ENCODE measurements at regions not wholly inside any gene's neighbourhood (a gene's known extent, or its start where the extent isn't known, plus 50 kb on each side); places are given as distances from the start of the nearest gene placed in this dataset.

- Histone ChIP-seq H3K27me3 (ENCODE audit: control insufficient read depth, insufficient read depth, low read length) (no peaks in the 10 kb centered on the region), H2AFZ (replicated peaks; ENCODE audit: low read length, poor library complexity) (no peak overlapping the region), H4K20me1 (ENCODE audit: insufficient read depth, low read length) (no peaks in the 10 kb centered on the region), H3K14ac (replicated peaks; ENCODE audit: low read depth, low read length) (no peak overlapping the region), H3K9ac (ENCODE audit: low read depth, low read length) (no peak overlapping the region), H3K4me3 (ENCODE audit: insufficient read depth, low read depth, low read length) (no peak overlapping the region), H3K23ac (ENCODE audit: low read depth, low read length) (no peak overlapping the region), H3K18ac (ENCODE audit: low read depth, low read length) (no peak overlapping the region), H2AK5ac (ENCODE audit: low read depth, low read length) (no peak overlapping the region), H4K5ac (ENCODE audit: low read depth, low read length) (no peak overlapping the region), H3K9me3 (ENCODE audit: control insufficient read depth, insufficient read depth, low read length) (no peaks in the 10 kb centered on the region), H4K91ac (ENCODE audit: insufficient read depth, low read depth, low read length) (no peak overlapping the region), H3K36me3 (ENCODE audit: control insufficient read depth, insufficient read depth, low read length) (no peaks in the 10 kb centered on the region), H2AK9ac (replicated peaks; ENCODE audit: low read depth, low read length, poor library complexity) (no peak overlapping the region), H3K4me2 (ENCODE audit: low read depth, low read length) (no peak overlapping the region), H2BK15ac (ENCODE audit: low read depth, low read length) (no peak overlapping the region), H2BK5ac (ENCODE audit: low read depth, low read length, poor library complexity, severe bottlenecking) (no peak overlapping the region), H3K79me1 (ENCODE audit: low read depth in 1 of 2, low read length in 2 of 2) (no peaks in the 10 kb centered on the region), H4K8ac (ENCODE audit: low read depth in 2 of 2, low read length in 2 of 2) (no peak overlapping the region), H3K9me1 (ENCODE audit: insufficient read depth, low read length) (no peaks in the 10 kb centered on the region), H3K4me1 (ENCODE audit: control insufficient read depth, insufficient read depth, low read length) (no peaks in the 10 kb centered on the region), H2BK120ac (ENCODE audit: low read depth, low read length) (no peak overlapping the region), H2BK20ac (ENCODE audit: low read depth, low read length) (no peak overlapping the region), H3K4ac (ENCODE audit: low read depth, low read length) (no peak overlapping the region), H3K27ac (ENCODE audit: insufficient read depth, low read length) (no peak overlapping the region), H3K56ac (ENCODE audit: extremely low read depth, insufficient read depth, low read length) (no peak overlapping the region)
- ChIA-PET CTCF (no interaction called here), POLR2A (ENCODE audit: unreplicated experiment) (no interaction called here)
- TF ChIP-seq RAD21 (IDR thresholded peaks at IDR 0.05; ENCODE audit: low read length) (no peak), CTCF (conservative IDR thresholded peaks at IDR 0.05; ENCODE audit: low read depth, low read length) (no peak), MXI1 (IDR thresholded peaks at IDR 0.05; ENCODE audit: borderline replicate concordance, low read depth, low read length) (no peak)
- TF ChIP-seq, protein P1, sequence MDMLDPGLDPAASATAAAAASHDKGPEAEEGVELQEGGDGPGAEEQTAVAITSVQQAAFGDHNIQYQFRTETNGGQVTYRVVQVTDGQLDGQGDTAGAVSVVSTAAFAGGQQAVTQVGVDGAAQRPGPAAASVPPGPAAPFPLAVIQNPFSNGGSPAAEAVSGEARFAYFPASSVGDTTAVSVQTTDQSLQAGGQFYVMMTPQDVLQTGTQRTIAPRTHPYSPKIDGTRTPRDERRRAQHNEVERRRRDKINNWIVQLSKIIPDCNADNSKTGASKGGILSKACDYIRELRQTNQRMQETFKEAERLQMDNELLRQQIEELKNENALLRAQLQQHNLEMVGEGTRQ (IDR thresholded peaks at IDR 0.05; ENCODE audit: low read depth, low read length), result no peak
- dilution Hi-C loops (cut with HindIII; ENCODE audit: low sequenced_read_pairs, unreplicated experiment) (no loop called here), in situ Hi-C loops (cut with MboI; ENCODE audit: low sequenced_read_pairs) (no loop called here), intact Hi-C loops (cut with micrococcal nuclease) (no loop called here)
- no TSS peak for BruUV-seq (replicated peaks)
- 72% methylated on average over 2 of the region's 4 CpGs; no CpG with 5 or more reads in 1 of the 2 experiments for WGBS, 2 experiments (ENCODE audit: extremely low coverage in 2 of 2, insufficient read length in 1 of 2)
- DNase-seq (no peak), ATAC-seq (ENCODE audit: low read depth) (no peak)
Measured at GRCh38 chr1:112196731-112197130, 199.3 kb upstream of the CTTNBP2NL start.
